ENCODE measurements at regions not wholly inside any gene's neighbourhood (a gene's known extent, or its start where the extent isn't known, plus 50 kb on each side); places are given as distances from the start of the nearest gene placed in this dataset.

DNA sequence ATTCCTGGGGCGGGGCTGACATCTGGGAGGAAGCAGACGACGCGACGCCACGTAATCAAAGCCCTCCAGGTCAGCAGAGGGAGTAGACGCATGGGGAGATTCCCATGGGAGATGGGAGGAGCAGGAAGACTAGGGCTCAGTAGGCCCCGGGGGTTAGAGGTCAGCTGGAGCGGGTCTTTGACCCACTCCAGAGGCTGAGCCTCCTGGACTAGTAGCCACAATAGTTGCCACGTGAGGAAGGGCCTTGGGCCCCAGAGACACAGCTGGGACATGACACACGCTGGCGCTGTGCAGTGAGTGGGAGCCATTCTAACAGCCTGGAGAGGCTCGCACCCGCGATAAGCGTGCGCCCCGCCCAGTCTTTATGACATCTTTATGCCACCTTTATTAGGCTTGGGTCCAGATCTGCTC is 95.7 kb upstream of the AMZ2 start:
- H3K27me3 ChIP-seq (ENCODE audit: insufficient read depth), result no peaks in the 10 kb centered on the region
- ChIA-PET POLR2A (no interaction called here), CTCF (interaction anchor here (0.6 to 1.4 kb wide), 3 partner anchors 52 to 456 kb away, joined by 3 read pairs; no protein-coding TSS in a partner anchor)
- no peaks in the 10 kb centered on the region for H3K36me3 ChIP-seq (replicated peaks in 1 of 2; ENCODE audit: control insufficient read depth in 1 of 2, insufficient read depth in 2 of 2, low read length in 1 of 2)
- no peaks in the 10 kb centered on the region for H3K79me2 ChIP-seq (ENCODE audit: insufficient read depth)
- no peaks in the 10 kb centered on the region for H3K9me2 ChIP-seq
- no peak for DNase-seq
- no peak overlapping the region for H3K9ac ChIP-seq
- H3K4me2 ChIP-seq, result no peak overlapping the region
- 83% methylated on average over 12 of the region's 18 CpGs for WGBS (ENCODE audit: low lambda C conversion rate)
- no peaks in the 10 kb centered on the region for H3K4me1 ChIP-seq (ENCODE audit: control insufficient read depth in 1 of 2, insufficient read depth in 2 of 2, low read depth in 1 of 2, low read length in 1 of 2)
- no peaks in the 10 kb centered on the region for H3K9me3 ChIP-seq
- no peak for TF ChIP-seq GATA2 (CRISPR knock-in tag; IDR thresholded peaks at IDR 0.05)
- no peak for TF ChIP-seq CTCF (IDR thresholded peaks at IDR 0.05)
- no peak for TF ChIP-seq FOXJ3 (CRISPR knock-in tag; IDR thresholded peaks at IDR 0.05)
- TF ChIP-seq, protein P1, sequence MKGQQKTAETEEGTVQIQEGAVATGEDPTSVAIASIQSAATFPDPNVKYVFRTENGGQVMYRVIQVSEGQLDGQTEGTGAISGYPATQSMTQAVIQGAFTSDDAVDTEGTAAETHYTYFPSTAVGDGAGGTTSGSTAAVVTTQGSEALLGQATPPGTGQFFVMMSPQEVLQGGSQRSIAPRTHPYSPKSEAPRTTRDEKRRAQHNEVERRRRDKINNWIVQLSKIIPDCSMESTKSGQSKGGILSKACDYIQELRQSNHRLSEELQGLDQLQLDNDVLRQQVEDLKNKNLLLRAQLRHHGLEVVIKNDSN (IDR thresholded peaks at IDR 0.05; ENCODE audit: borderline replicate concordance, low read depth), result no peak
- TF ChIP-seq, protein P2, sequence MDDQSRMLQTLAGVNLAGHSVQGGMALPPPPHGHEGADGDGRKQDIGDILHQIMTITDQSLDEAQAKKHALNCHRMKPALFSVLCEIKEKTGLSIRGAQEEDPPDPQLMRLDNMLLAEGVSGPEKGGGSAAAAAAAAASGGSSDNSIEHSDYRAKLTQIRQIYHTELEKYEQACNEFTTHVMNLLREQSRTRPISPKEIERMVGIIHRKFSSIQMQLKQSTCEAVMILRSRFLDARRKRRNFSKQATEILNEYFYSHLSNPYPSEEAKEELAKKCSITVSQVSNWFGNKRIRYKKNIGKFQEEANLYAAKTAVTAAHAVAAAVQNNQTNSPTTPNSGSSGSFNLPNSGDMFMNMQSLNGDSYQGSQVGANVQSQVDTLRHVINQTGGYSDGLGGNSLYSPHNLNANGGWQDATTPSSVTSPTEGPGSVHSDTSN (IDR thresholded peaks at IDR 0.05), result no peak
- TF ChIP-seq, protein P3, sequence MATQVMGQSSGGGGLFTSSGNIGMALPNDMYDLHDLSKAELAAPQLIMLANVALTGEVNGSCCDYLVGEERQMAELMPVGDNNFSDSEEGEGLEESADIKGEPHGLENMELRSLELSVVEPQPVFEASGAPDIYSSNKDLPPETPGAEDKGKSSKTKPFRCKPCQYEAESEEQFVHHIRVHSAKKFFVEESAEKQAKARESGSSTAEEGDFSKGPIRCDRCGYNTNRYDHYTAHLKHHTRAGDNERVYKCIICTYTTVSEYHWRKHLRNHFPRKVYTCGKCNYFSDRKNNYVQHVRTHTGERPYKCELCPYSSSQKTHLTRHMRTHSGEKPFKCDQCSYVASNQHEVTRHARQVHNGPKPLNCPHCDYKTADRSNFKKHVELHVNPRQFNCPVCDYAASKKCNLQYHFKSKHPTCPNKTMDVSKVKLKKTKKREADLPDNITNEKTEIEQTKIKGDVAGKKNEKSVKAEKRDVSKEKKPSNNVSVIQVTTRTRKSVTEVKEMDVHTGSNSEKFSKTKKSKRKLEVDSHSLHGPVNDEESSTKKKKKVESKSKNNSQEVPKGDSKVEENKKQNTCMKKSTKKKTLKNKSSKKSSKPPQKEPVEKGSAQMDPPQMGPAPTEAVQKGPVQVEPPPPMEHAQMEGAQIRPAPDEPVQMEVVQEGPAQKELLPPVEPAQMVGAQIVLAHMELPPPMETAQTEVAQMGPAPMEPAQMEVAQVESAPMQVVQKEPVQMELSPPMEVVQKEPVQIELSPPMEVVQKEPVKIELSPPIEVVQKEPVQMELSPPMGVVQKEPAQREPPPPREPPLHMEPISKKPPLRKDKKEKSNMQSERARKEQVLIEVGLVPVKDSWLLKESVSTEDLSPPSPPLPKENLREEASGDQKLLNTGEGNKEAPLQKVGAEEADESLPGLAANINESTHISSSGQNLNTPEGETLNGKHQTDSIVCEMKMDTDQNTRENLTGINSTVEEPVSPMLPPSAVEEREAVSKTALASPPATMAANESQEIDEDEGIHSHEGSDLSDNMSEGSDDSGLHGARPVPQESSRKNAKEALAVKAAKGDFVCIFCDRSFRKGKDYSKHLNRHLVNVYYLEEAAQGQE (IDR thresholded peaks at IDR 0.05; ENCODE audit: low read depth, low read length), result no peak
- TF ChIP-seq POLR2AphosphoS5 (IDR thresholded peaks at IDR 0.05; ENCODE audit: low read depth, low read length), result no peak
- no peaks in the 10 kb centered on the region for H3F3A ChIP-seq (replicated peaks; ENCODE audit: insufficient read depth)
- H4K20me1 ChIP-seq (ENCODE audit: insufficient read depth), result no peaks in the 10 kb centered on the region
- no peak overlapping the region for H3K27ac ChIP-seq (ENCODE audit: low read depth in 2 of 2, low read length in 1 of 2)
- H3K4me3 ChIP-seq (ENCODE audit: low read depth in 2 of 2, low read length in 1 of 2), result no peak overlapping the region
- H2AFZ ChIP-seq (ENCODE audit: low read depth), result no peak overlapping the region

DNA sequence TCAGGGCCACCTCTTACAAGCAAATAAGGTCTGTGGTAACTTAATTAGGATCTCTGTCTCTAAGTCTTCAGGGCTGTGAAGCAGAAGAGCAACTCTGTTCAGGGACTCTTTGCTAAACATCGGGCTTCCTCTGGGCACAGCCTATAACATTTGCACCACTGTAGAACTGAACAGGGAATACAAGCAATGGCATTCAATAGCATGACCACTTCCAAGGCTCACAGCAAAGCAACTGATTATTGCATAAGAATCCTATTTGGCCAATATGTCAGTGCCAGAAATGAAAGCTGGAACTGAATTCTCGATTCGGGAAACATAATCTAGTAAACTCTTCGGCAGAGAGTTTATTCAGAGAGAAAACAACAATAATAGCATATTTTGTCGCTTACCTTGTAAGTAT is 92.2 kb upstream of the AMZ2 start:
- no peak for DNase-seq
- Histone ChIP-seq H3K4me1 (ENCODE audit: control insufficient read depth in 1 of 2, insufficient read depth in 2 of 2, low read depth in 1 of 2, low read length in 1 of 2) (no peaks in the 10 kb centered on the region), H3K27me3 (ENCODE audit: insufficient read depth) (no peaks in the 10 kb centered on the region), H3K36me3 (replicated peaks in 1 of 2; ENCODE audit: control insufficient read depth in 1 of 2, insufficient read depth in 2 of 2, low read length in 1 of 2) (no peaks in the 10 kb centered on the region), H3K9me3 (no peaks in the 10 kb centered on the region), H2AFZ (ENCODE audit: low read depth) (no peak overlapping the region), H3K9ac (no peak overlapping the region), H3K79me2 (ENCODE audit: insufficient read depth) (no peaks in the 10 kb centered on the region), H3K4me3 (ENCODE audit: low read depth in 2 of 2, low read length in 1 of 2) (no peak overlapping the region), H3K4me2 (no peak overlapping the region), H3K9me2 (no peaks in the 10 kb centered on the region), H3F3A (replicated peaks; ENCODE audit: insufficient read depth) (no peaks in the 10 kb centered on the region), H3K27ac (ENCODE audit: low read depth in 2 of 2, low read length in 1 of 2) (no peak overlapping the region), H4K20me1 (ENCODE audit: insufficient read depth) (no peaks in the 10 kb centered on the region)
- ChIA-PET CTCF (interaction anchor here (1.0 to 9.6 kb wide), 2 partner anchors 17 to 45 kb away, joined by 3 to 50 read pairs; no protein-coding TSS in a partner anchor), POLR2A (no interaction called here)
- 73% methylated on average over 5 of the region's 5 CpGs for WGBS (ENCODE audit: low lambda C conversion rate)
- TF ChIP-seq JUND (IDR thresholded peaks at IDR 0.05) (no peak), SIN3A (IDR thresholded peaks at IDR 0.05; ENCODE audit: borderline replicate concordance, low read depth, low read length) (no peak), USF2 (IDR thresholded peaks at IDR 0.05; ENCODE audit: borderline replicate concordance, low read depth, low read length) (no peak), FOXM1 (IDR thresholded peaks at IDR 0.05; ENCODE audit: low read depth) (no peak), CHD2 (IDR thresholded peaks at IDR 0.05; ENCODE audit: low read length, partially characterized antibody) (no peak), TCF12 (IDR thresholded peaks at IDR 0.05) (no peak), EP300 (IDR thresholded peaks at IDR 0.05; ENCODE audit: borderline replicate concordance in 1 of 2, low read depth in 1 of 2, low read length in 1 of 2) (no peak), YY1 (IDR thresholded peaks at IDR 0.05; ENCODE audit: low read depth) (no peak), EZH2phosphoT487 (IDR thresholded peaks at IDR 0.05; ENCODE audit: borderline replicate concordance, low read depth) (no peak)
- TF ChIP-seq, protein P4, sequence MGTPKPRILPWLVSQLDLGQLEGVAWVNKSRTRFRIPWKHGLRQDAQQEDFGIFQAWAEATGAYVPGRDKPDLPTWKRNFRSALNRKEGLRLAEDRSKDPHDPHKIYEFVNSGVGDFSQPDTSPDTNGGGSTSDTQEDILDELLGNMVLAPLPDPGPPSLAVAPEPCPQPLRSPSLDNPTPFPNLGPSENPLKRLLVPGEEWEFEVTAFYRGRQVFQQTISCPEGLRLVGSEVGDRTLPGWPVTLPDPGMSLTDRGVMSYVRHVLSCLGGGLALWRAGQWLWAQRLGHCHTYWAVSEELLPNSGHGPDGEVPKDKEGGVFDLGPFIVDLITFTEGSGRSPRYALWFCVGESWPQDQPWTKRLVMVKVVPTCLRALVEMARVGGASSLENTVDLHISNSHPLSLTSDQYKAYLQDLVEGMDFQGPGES (IDR thresholded peaks at IDR 0.05; ENCODE audit: low read depth, low read length), result no peak

Data from SK-N-SH (cell line).